ENCODE measurements at regions not wholly inside any gene's neighbourhood (a gene's known extent, or its start where the extent isn't known, plus 50 kb on each side); places are given as distances from the start of the nearest gene placed in this dataset.

- H4K91ac ChIP-seq (ENCODE audit: insufficient read depth, low read depth, low read length), result no peak overlapping the region
- H3K79me1 ChIP-seq (ENCODE audit: low read depth in 1 of 2, low read length in 2 of 2), result no peaks in the 10 kb centered on the region
- H3K9me1 ChIP-seq (ENCODE audit: insufficient read depth, low read length), result no peaks in the 10 kb centered on the region
- ATAC-seq (ENCODE audit: low read depth), result no peak
- in situ Hi-C loops (cut with MboI; ENCODE audit: low sequenced_read_pairs), result no loop called here
- no peaks in the 10 kb centered on the region for H3K27me3 ChIP-seq (ENCODE audit: control insufficient read depth, insufficient read depth, low read length)
- H2AFZ ChIP-seq (replicated peaks; ENCODE audit: low read length, poor library complexity), result no peak overlapping the region
- H2BK15ac ChIP-seq (ENCODE audit: low read depth, low read length), result no peak overlapping the region
- H2AK5ac ChIP-seq (ENCODE audit: low read depth, low read length), result no peak overlapping the region
- no peaks in the 10 kb centered on the region for H4K20me1 ChIP-seq (ENCODE audit: insufficient read depth, low read length)
- H4K5ac ChIP-seq (ENCODE audit: low read depth, low read length), result no peak overlapping the region
- intact Hi-C loops (cut with micrococcal nuclease), result no loop called here
- no peak overlapping the region for H2BK120ac ChIP-seq (ENCODE audit: low read depth, low read length)
- no peak overlapping the region for H2AK9ac ChIP-seq (replicated peaks; ENCODE audit: low read depth, low read length, poor library complexity)
- H3K9ac ChIP-seq (ENCODE audit: low read depth, low read length), result no peak overlapping the region
- no peak for TF ChIP-seq BHLHE40 (IDR thresholded peaks at IDR 0.05; ENCODE audit: low read depth, low read length)
- no peak for TF ChIP-seq RFX5 (IDR thresholded peaks at IDR 0.05; ENCODE audit: low read depth, low read length)
- no peak for TF ChIP-seq MXI1 (IDR thresholded peaks at IDR 0.05; ENCODE audit: borderline replicate concordance, low read depth, low read length)
- no peak for TF ChIP-seq SMC3 (IDR thresholded peaks at IDR 0.05; ENCODE audit: low read depth, low read length)
- TF ChIP-seq, protein P1, sequence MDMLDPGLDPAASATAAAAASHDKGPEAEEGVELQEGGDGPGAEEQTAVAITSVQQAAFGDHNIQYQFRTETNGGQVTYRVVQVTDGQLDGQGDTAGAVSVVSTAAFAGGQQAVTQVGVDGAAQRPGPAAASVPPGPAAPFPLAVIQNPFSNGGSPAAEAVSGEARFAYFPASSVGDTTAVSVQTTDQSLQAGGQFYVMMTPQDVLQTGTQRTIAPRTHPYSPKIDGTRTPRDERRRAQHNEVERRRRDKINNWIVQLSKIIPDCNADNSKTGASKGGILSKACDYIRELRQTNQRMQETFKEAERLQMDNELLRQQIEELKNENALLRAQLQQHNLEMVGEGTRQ (IDR thresholded peaks at IDR 0.05; ENCODE audit: low read depth, low read length), result no peak
- no peak for TF ChIP-seq MAFK (IDR thresholded peaks at IDR 0.05; ENCODE audit: low read depth, low read length)
- TF ChIP-seq CEBPB (IDR thresholded peaks at IDR 0.05; ENCODE audit: low read depth, low read length), result no peak
- TF ChIP-seq, protein P2, sequence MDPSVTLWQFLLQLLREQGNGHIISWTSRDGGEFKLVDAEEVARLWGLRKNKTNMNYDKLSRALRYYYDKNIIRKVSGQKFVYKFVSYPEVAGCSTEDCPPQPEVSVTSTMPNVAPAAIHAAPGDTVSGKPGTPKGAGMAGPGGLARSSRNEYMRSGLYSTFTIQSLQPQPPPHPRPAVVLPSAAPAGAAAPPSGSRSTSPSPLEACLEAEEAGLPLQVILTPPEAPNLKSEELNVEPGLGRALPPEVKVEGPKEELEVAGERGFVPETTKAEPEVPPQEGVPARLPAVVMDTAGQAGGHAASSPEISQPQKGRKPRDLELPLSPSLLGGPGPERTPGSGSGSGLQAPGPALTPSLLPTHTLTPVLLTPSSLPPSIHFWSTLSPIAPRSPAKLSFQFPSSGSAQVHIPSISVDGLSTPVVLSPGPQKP (IDR thresholded peaks at IDR 0.05; ENCODE audit: borderline replicate concordance, low read depth, low read length), result no peak
- no peak overlapping the region for H3K27ac ChIP-seq (ENCODE audit: insufficient read depth, low read length)
- no TSS peak for BruUV-seq (replicated peaks)
- dilution Hi-C loops (cut with HindIII; ENCODE audit: low sequenced_read_pairs, unreplicated experiment), result no loop called here
- H3K36me3 ChIP-seq (ENCODE audit: control insufficient read depth, insufficient read depth, low read length), result no peaks in the 10 kb centered on the region
- H2BK5ac ChIP-seq (ENCODE audit: low read depth, low read length, poor library complexity, severe bottlenecking), result no peak overlapping the region
- no peaks in the 10 kb centered on the region for H3K4me1 ChIP-seq (ENCODE audit: control insufficient read depth, insufficient read depth, low read length)
- H3K4me2 ChIP-seq (ENCODE audit: low read depth, low read length), result no peak overlapping the region
- ChIA-PET CTCF (no interaction called here), POLR2A (ENCODE audit: unreplicated experiment) (no interaction called here)
- H3K9me3 ChIP-seq (ENCODE audit: control insufficient read depth, insufficient read depth, low read length), result no peaks in the 10 kb centered on the region
- H4K8ac ChIP-seq (ENCODE audit: low read depth in 2 of 2, low read length in 2 of 2), result no peak overlapping the region
- no peak overlapping the region for H3K56ac ChIP-seq (ENCODE audit: extremely low read depth, insufficient read depth, low read length)
- no peak overlapping the region for H3K18ac ChIP-seq (ENCODE audit: low read depth, low read length)
- H2BK20ac ChIP-seq (ENCODE audit: low read depth, low read length), result no peak overlapping the region
- H3K23ac ChIP-seq (ENCODE audit: low read depth, low read length), result no peak overlapping the region
- H3K14ac ChIP-seq (replicated peaks; ENCODE audit: low read depth, low read length), result no peak overlapping the region
- H3K4me3 ChIP-seq (ENCODE audit: insufficient read depth, low read depth, low read length), result no peak overlapping the region
- no peak for DNase-seq
- no peak overlapping the region for H3K4ac ChIP-seq (ENCODE audit: low read depth, low read length)
- no CpG with 5 or more reads among the region's 4 CpGs for WGBS, 2 experiments (ENCODE audit: extremely low coverage in 2 of 2, insufficient read length in 1 of 2)
Observed at GRCh38 chr4:84237008-84237407, 262.1 kb downstream of the NKX6-1 start.

All from IMR-90 (cell line).